GM12865 (cell line): ENCODE measurements at regions not wholly inside any gene's neighbourhood (a gene's known extent, or its start where the extent isn't known, plus 50 kb on each side); places are given as distances from the start of the nearest gene placed in this dataset.

ENCODE experiments used
- DNase-seq: peaks from one replicate; pipeline ENCODE4 v3.0.0; 2010; ENCODE audit warnings: low read depth
- H3K4me3 ChIP-seq: 2 replicates; pipeline ENCODE4 v1.5.1; 2011; ENCODE audit warnings: mild to moderate bottlenecking, low read depth, low read length, control low read depth
- CTCF ChIP-seq: IDR thresholded peaks from 2 replicates; pipeline ENCODE4 v1.5.1; 2011; ENCODE audit warnings: low read length, control low read depth, low read depth, inconsistent platforms; ENCODE audit not compliant: insufficient read depth; ENCODE audit errors: missing control alignments

- H3K4me3 ChIP-seq: no peak overlapping the region
- peak; percentile 81 for TF ChIP-seq CTCF
- peak; percentile 66 for DNase-seq
Observed at GRCh38 chr4:46648088-46648744, 258.3 kb upstream of the GABRA2 start.

- no peak for TF ChIP-seq CTCF
- no peak overlapping the region for H3K4me3 ChIP-seq
- DNase-seq: no peak
Observed at GRCh38 chr4:46645126-46645525, 255.2 kb upstream of the GABRA2 start.
